Breast epithelium (tissue), 4 donors: ENCODE measurements at regions not wholly inside any gene's neighbourhood (a gene's known extent, or its start where the extent isn't known, plus 50 kb on each side); places are given as distances from the start of the nearest gene placed in this dataset.
A peak's percentile ranks its signal among the peaks of the same experiment; 100 is the strongest.
"Not testable (repeated sequence)": the region's sequence is repeated elsewhere in the genome, so short reads cannot be mapped to it uniquely, and the experiment has no call there.

Source experiments
- DNase-seq, 2 donors: peaks; one replicate each; pipeline ENCODE4 v3.0.0-alpha.2; 2019; ENCODE audit warnings: low spot score in 2 of 2
- H3K27ac ChIP-seq, 2 donors: fragments of 200-600 bp; sonication (generic) in 1 of 2; one replicate each; pipeline ENCODE4 v1.5.1; 2016 to 2019; ENCODE audit warnings: mild to moderate bottlenecking in 1 of 2
- H3K27me3 ChIP-seq, 2 donors: fragments of 200-600 bp; sonication (generic) in 1 of 2; one replicate each; pipeline versions ENCODE4 v1.5.1 to v1.6.0; 2017 to 2019; ENCODE audit warnings: control low read depth in 1 of 2, mild to moderate bottlenecking in 1 of 2
- H3K36me3 ChIP-seq: fragments of 200-600 bp; one replicate; pipeline ENCODE4 v1.5.1; 2019
- H3K4me1 ChIP-seq, 2 donors: fragments of 200-600 bp; sonication (generic); one replicate each; pipeline ENCODE4 v1.5.1; 2016 to 2019; ENCODE audit warnings: control low read depth in 1 of 2
- H3K4me3 ChIP-seq, 3 donors: fragments of 200-600 bp; sonication (generic); 1 replicate in 2 of 3; 2 replicates in 1 of 3; pipeline ENCODE4 v1.5.1; 2016 to 2019; ENCODE audit warnings: mild to moderate bottlenecking in 3 of 3, moderate library complexity in 2 of 3
- H3K9me3 ChIP-seq, 2 donors: fragments of 200-600 bp; sonication (generic) in 1 of 2; one replicate each; pipeline ENCODE4 v1.5.1; 2016 to 2019; ENCODE audit warnings: control low read depth in 1 of 2
- POLR2A ChIP-seq: fragments of 450-650 bp; IDR thresholded peaks from one replicate; pipeline ENCODE4 v1.6.1; 2016; ENCODE audit warnings: antibody characterized with exemption, mild to moderate bottlenecking, moderate library complexity
- POLR2AphosphoS5 ChIP-seq, 3 donors: sonication (generic); formaldehyde crosslinking; IDR thresholded peaks; one replicate each; pipeline ENCODE4 v1.6.1; 2017; ENCODE audit warnings: antibody characterized with exemption in 3 of 3
- intact Hi-C: fragments of 100-400 bp; cut with DNase I; formaldehyde crosslinking; loops from one replicate; pipeline ENCODE4 v1.15.1; 2023; ENCODE audit warnings: low total_unique reads
- TF ChIP-seq, protein P1 (sequence below), 3 donors: fragments of 450-650 bp; IDR thresholded peaks; one replicate each; pipeline ENCODE4 v1.5.1; 2016 to 2017; ENCODE audit warnings: antibody characterized with exemption in 3 of 3, mild to moderate bottlenecking in 3 of 3, moderate library complexity in 3 of 3

GRCh38 chr12:46477541-46477940, 105.0 kb upstream of the SLC38A2 start:
- Histone ChIP-seq H3K4me1 (no peaks in the 10 kb centered on the region), H3K27me3 (no peaks in the 10 kb centered on the region), H3K36me3 (no peaks in the 10 kb centered on the region), H3K27ac (no peak overlapping the region), H3K9me3 (no peaks in the 10 kb centered on the region), H3K4me3 (no peak overlapping the region)
- TF ChIP-seq POLR2AphosphoS5 (IDR thresholded peaks at IDR 0.05) (no peak), POLR2A (no peak)
- TF ChIP-seq, protein P1, sequence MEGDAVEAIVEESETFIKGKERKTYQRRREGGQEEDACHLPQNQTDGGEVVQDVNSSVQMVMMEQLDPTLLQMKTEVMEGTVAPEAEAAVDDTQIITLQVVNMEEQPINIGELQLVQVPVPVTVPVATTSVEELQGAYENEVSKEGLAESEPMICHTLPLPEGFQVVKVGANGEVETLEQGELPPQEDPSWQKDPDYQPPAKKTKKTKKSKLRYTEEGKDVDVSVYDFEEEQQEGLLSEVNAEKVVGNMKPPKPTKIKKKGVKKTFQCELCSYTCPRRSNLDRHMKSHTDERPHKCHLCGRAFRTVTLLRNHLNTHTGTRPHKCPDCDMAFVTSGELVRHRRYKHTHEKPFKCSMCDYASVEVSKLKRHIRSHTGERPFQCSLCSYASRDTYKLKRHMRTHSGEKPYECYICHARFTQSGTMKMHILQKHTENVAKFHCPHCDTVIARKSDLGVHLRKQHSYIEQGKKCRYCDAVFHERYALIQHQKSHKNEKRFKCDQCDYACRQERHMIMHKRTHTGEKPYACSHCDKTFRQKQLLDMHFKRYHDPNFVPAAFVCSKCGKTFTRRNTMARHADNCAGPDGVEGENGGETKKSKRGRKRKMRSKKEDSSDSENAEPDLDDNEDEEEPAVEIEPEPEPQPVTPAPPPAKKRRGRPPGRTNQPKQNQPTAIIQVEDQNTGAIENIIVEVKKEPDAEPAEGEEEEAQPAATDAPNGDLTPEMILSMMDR (IDR thresholded peaks at IDR 0.05): no peak
- intact Hi-C loops: no loop called here
- no peak for DNase-seq

DNA sequence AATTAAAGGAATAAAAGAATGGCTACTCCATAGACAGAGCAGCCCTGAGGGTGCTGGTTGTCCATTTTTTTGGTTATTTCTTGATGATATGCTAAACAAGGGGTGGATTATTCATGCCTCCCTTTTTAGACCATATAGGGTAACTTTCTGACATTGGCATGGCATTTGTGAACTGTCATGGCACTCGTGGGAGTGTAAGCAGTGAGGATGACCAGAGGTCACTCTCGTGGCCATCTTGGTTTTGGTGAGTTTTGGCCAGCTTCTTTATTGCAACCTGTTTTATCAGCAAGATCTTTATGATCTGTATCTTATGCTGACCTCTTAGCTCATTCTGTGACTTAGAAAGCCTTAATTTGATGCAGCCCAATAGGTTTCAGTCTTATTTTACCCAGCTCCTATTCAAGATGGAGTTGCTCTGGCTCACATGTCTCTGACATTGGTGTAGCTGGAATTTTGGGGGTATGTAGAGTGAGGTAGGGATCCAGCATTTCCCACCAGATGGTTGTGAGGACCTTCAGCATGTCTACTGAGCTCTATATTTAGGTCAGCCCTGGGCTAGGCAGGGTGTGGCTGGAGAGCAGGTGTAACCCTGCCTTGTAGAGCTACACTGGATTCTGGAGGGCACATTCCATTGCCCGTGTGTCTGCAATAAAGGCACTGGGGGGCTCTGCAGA, 103.5 kb upstream of the SLC38A2 start:
- Histone ChIP-seq H3K27ac (no peak overlapping the region), H3K4me3 (no peak overlapping the region), H3K27me3 (no peaks in the 10 kb centered on the region), H3K4me1 (no peaks in the 10 kb centered on the region), H3K36me3 (no peaks in the 10 kb centered on the region), H3K9me3 (no peaks in the 10 kb centered on the region)
- intact Hi-C loops: no loop called here
- no peak for DNase-seq
- TF ChIP-seq, protein P1 (IDR thresholded peaks at IDR 0.05): no peak
- no peak for TF ChIP-seq POLR2A
- no peak for TF ChIP-seq POLR2AphosphoS5 (IDR thresholded peaks at IDR 0.05)

DNA sequence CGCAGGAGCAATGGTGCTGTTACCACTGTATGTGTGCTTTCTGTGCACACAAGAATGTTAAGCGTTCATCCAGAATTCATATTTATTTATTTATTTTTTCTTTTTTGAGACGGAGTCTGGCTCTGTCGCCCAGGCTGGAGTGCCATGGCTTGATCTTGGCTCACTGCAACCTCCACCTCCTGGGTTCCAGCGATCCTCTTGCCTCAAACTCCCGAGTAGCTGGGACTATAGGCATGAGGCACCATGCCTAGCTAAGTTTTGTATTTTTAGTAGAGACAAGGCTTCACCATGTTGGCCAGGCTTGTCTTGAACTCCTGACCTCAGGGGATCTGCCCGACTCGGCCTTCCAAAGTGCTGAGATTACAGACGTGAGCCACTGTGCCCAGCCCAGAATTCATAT, 101.8 kb upstream of the SLC38A2 start:
- peak overlapping the region; percentile 40 for H3K27ac ChIP-seq
- H3K4me1 ChIP-seq, H3K9me3 ChIP-seq, H3K36me3 ChIP-seq, DNase-seq, H3K27me3 ChIP-seq, H3K4me3 ChIP-seq, intact Hi-C loops: not testable (repeated sequence)

DNA sequence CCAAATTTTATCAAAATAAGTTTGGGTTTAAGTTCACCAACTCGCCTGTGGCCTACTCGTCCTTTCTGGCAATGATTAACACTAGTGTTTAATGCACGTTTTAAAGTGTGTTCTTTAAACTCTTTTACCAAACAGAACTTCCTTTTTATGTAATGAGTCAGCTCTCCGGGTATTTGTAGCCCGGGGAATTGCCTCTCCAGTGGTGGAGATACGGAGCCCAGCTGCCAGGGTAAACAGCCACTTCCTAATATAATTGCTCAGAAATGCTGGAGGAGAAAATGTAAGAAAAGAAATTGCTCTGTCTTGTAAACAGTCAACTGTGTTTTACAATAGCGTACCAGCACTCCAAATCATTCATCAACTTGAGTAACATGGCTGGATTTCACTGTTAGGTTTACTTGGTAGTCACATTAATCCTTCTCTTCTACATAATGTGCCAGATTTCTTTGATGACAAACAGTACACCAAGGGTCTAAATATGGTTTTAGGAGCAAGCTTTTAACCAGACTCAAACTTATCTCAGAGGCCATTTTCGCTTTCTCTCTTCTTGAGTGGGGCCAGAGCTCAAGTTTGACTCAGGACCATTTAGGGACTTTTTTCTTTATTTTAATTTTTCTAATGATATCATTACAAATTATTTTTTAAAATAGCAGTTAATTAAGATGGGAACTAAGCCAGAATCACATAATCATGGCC, 101.2 kb upstream of the SLC38A2 start:
- intact Hi-C loops: no loop called here
- no peaks in the 10 kb centered on the region for H3K36me3 ChIP-seq
- H3K27ac ChIP-seq: peak overlapping the region; percentile 40 to 79
- no peaks in the 10 kb centered on the region for H3K27me3 ChIP-seq
- no peaks in the 10 kb centered on the region for H3K4me1 ChIP-seq
- peak in 1 of 2 donors; percentile 40 for DNase-seq
- peak overlapping the region in 1 of 3 donors; percentile 9 for H3K4me3 ChIP-seq
- TF ChIP-seq POLR2A (no peak), POLR2AphosphoS5 (IDR thresholded peaks at IDR 0.05) (peak in 2 of 3 donors; percentile 17 to 37)
- H3K9me3 ChIP-seq: no peaks in the 10 kb centered on the region

GRCh38 chr12:46472893-46473633, 100.5 kb upstream of the SLC38A2 start:
- TF ChIP-seq, protein P1 (IDR thresholded peaks at IDR 0.05): no peak
- no peak for TF ChIP-seq POLR2A
- no peak for TF ChIP-seq POLR2AphosphoS5 (IDR thresholded peaks at IDR 0.05)
- Histone ChIP-seq H3K9me3 (no peaks in the 10 kb centered on the region), H3K4me1 (no peaks in the 10 kb centered on the region), H3K36me3 (no peaks in the 10 kb centered on the region), H3K4me3 (no peak overlapping the region), H3K27ac (peak overlapping the region; percentile 40 to 79), H3K27me3 (no peaks in the 10 kb centered on the region)
- intact Hi-C loops: no loop called here
- DNase-seq: no peak

- H3K36me3 ChIP-seq: no peaks in the 10 kb centered on the region
- DNase-seq: no peak
- H3K4me1 ChIP-seq: no peaks in the 10 kb centered on the region
- intact Hi-C loops: no loop called here
- H3K4me3 ChIP-seq: no peak overlapping the region
- no peak overlapping the region for H3K27ac ChIP-seq
- no peaks in the 10 kb centered on the region for H3K27me3 ChIP-seq
- TF ChIP-seq, protein P1 (IDR thresholded peaks at IDR 0.05): no peak
- TF ChIP-seq POLR2AphosphoS5 (IDR thresholded peaks at IDR 0.05): no peak
- TF ChIP-seq POLR2A: no peak
- no peaks in the 10 kb centered on the region for H3K9me3 ChIP-seq
These were observed 99.7 kb upstream of the SLC38A2 start for GRCh38 chr12:46472144-46472705.
